ENCODE measurements at regions not wholly inside any gene's neighbourhood (a gene's known extent, or its start where the extent isn't known, plus 50 kb on each side); places are given as distances from the start of the nearest gene placed in this dataset.
"Not testable (repeated sequence)": the region's sequence is repeated elsewhere in the genome, so short reads cannot be mapped to it uniquely, and the experiment has no call there.

- CTCF ChIA-PET: no interaction called here
These were observed 362.8 kb upstream of the ZNF462 start for GRCh38 chr9:106500171-106500570.

GRCh38 chr9:106501210-106501609, 361.8 kb upstream of the ZNF462 start:
- POLR2A ChIA-PET; CTCF ChIA-PET; DNase-seq (ENCODE audit: extremely low spot score): not testable (repeated sequence)

More at GRCh38 chr9:106500171-106500570, 362.8 kb upstream of the ZNF462 start:
- POLR2A ChIA-PET: no interaction called here
- TF ChIP-seq SP1 (IDR thresholded peaks at IDR 0.05) (no peak), FOXK2 (IDR thresholded peaks at IDR 0.05) (no peak), L3MBTL2 (conservative IDR thresholded peaks at IDR 0.05) (no peak), SUZ12 (IDR thresholded peaks at IDR 0.05) (no peak), BHLHE40 (IDR thresholded peaks at IDR 0.05; ENCODE audit: borderline replicate concordance) (no peak), FOXA1 (IDR thresholded peaks at IDR 0.05) (no peak), TARDBP (IDR thresholded peaks at IDR 0.05) (no peak), ELF4 (IDR thresholded peaks at IDR 0.05) (no peak), LEF1 (IDR thresholded peaks at IDR 0.05; ENCODE audit: borderline replicate concordance) (no peak), NFRKB (IDR thresholded peaks at IDR 0.05) (no peak), HDGF (IDR thresholded peaks at IDR 0.05; ENCODE audit: borderline replicate concordance) (no peak), ZNF384 (IDR thresholded peaks at IDR 0.05) (no peak), FOXM1 (IDR thresholded peaks at IDR 0.05; ENCODE audit: borderline replicate concordance) (no peak), PKNOX1 (IDR thresholded peaks at IDR 0.05) (no peak), ARNT (IDR thresholded peaks at IDR 0.05) (no peak), CTBP1 (IDR thresholded peaks at IDR 0.05; ENCODE audit: borderline replicate concordance) (no peak)
- DNase-seq (ENCODE audit: extremely low spot score): no peak

- CTCF ChIA-PET: no interaction called here
- no peak for TF ChIP-seq ARNT (IDR thresholded peaks at IDR 0.05)
- TF ChIP-seq BHLHE40 (IDR thresholded peaks at IDR 0.05; ENCODE audit: borderline replicate concordance): no peak
- TF ChIP-seq CTBP1 (IDR thresholded peaks at IDR 0.05; ENCODE audit: borderline replicate concordance): no peak
- TF ChIP-seq HDGF (IDR thresholded peaks at IDR 0.05; ENCODE audit: borderline replicate concordance): no peak
- POLR2A ChIA-PET: no interaction called here
- DNase-seq (ENCODE audit: extremely low spot score): no peak
These were observed 360.0 kb upstream of the ZNF462 start for GRCh38 chr9:106502930-106503329.

GRCh38 chr9:106503759-106504158, 359.2 kb upstream of the ZNF462 start:
- DNase-seq (ENCODE audit: extremely low spot score): no peak
- ChIA-PET POLR2A (no interaction called here), CTCF (no interaction called here)
- TF ChIP-seq ZNF384 (IDR thresholded peaks at IDR 0.05): no peak
- TF ChIP-seq ARNT (IDR thresholded peaks at IDR 0.05): no peak
- no peak for TF ChIP-seq L3MBTL2 (conservative IDR thresholded peaks at IDR 0.05)
- TF ChIP-seq SUZ12 (IDR thresholded peaks at IDR 0.05): no peak
- no peak for TF ChIP-seq SP1 (IDR thresholded peaks at IDR 0.05)
- no peak for TF ChIP-seq FOXA1 (IDR thresholded peaks at IDR 0.05)
- TF ChIP-seq PKNOX1 (IDR thresholded peaks at IDR 0.05): no peak
- no peak for TF ChIP-seq ELF4 (IDR thresholded peaks at IDR 0.05)

GRCh38 chr9:106526716-106527204, 336.2 kb upstream of the ZNF462 start:
- CTCF ChIA-PET: no interaction called here
- no peak for DNase-seq (ENCODE audit: extremely low spot score)
- POLR2A ChIA-PET: no interaction called here
- TF ChIP-seq FOXK2 (IDR thresholded peaks at IDR 0.05) (no peak), HDGF (IDR thresholded peaks at IDR 0.05; ENCODE audit: borderline replicate concordance) (no peak), ZNF384 (IDR thresholded peaks at IDR 0.05) (no peak), SUZ12 (IDR thresholded peaks at IDR 0.05) (no peak)

- ChIA-PET CTCF (no interaction called here), POLR2A (no interaction called here)
- TF ChIP-seq LEF1 (IDR thresholded peaks at IDR 0.05; ENCODE audit: borderline replicate concordance): no peak
- no peak for TF ChIP-seq TARDBP (IDR thresholded peaks at IDR 0.05)
- no peak for TF ChIP-seq PKNOX1 (IDR thresholded peaks at IDR 0.05)
- DNase-seq (ENCODE audit: extremely low spot score): no peak
These were observed 334.8 kb upstream of the ZNF462 start for GRCh38 chr9:106528158-106528557.

- TF ChIP-seq ARNT (IDR thresholded peaks at IDR 0.05) (no peak), FOXA1 (IDR thresholded peaks at IDR 0.05) (no peak), FOXM1 (IDR thresholded peaks at IDR 0.05; ENCODE audit: borderline replicate concordance) (no peak), HDGF (IDR thresholded peaks at IDR 0.05; ENCODE audit: borderline replicate concordance) (no peak), SP1 (IDR thresholded peaks at IDR 0.05) (no peak), ZNF384 (IDR thresholded peaks at IDR 0.05) (no peak), FOXK2 (IDR thresholded peaks at IDR 0.05) (no peak)
- ChIA-PET CTCF (no interaction called here), POLR2A (no interaction called here)
- no peak for DNase-seq (ENCODE audit: extremely low spot score)
These were observed 333.4 kb upstream of the ZNF462 start for GRCh38 chr9:106529616-106530015.

- POLR2A ChIA-PET: no interaction called here
- CTCF ChIA-PET: no interaction called here
- DNase-seq (ENCODE audit: extremely low spot score): no peak
- TF ChIP-seq FOXA1 (IDR thresholded peaks at IDR 0.05) (no peak), TARDBP (IDR thresholded peaks at IDR 0.05) (no peak), HDGF (IDR thresholded peaks at IDR 0.05; ENCODE audit: borderline replicate concordance) (no peak), PKNOX1 (IDR thresholded peaks at IDR 0.05) (no peak), FOXK2 (IDR thresholded peaks at IDR 0.05) (no peak), CTBP1 (IDR thresholded peaks at IDR 0.05; ENCODE audit: borderline replicate concordance) (no peak), L3MBTL2 (conservative IDR thresholded peaks at IDR 0.05) (no peak), BHLHE40 (IDR thresholded peaks at IDR 0.05; ENCODE audit: borderline replicate concordance) (no peak), LEF1 (IDR thresholded peaks at IDR 0.05; ENCODE audit: borderline replicate concordance) (no peak), ARNT (IDR thresholded peaks at IDR 0.05) (no peak), ELF4 (IDR thresholded peaks at IDR 0.05) (no peak), ZNF384 (IDR thresholded peaks at IDR 0.05) (no peak), SUZ12 (IDR thresholded peaks at IDR 0.05) (no peak), SP1 (IDR thresholded peaks at IDR 0.05) (no peak), NFRKB (IDR thresholded peaks at IDR 0.05) (no peak), FOXM1 (IDR thresholded peaks at IDR 0.05; ENCODE audit: borderline replicate concordance) (no peak)
These were observed 331.5 kb upstream of the ZNF462 start for GRCh38 chr9:106531491-106531890.
